Body of pancreas (tissue), 4 donors: ENCODE measurements at regions not wholly inside any gene's neighbourhood (a gene's known extent, or its start where the extent isn't known, plus 50 kb on each side); places are given as distances from the start of the nearest gene placed in this dataset.

Experiments used
- CTCF ChIP-seq, 7 experiments: fragments of 450-650 bp in 4 of 7; fragments of 200-600 bp in 3 of 7; sonication (generic) in 3 of 7; IDR thresholded peaks; one replicate each; pipeline ENCODE4 v1.5.1; 2016 to 2019; ENCODE audit warnings: antibody characterized with exemption in 7 of 7
- POLR2A ChIP-seq, 3 donors: fragments of 450-650 bp; IDR thresholded peaks; one replicate each; pipeline ENCODE4 v1.6.1; 2016; ENCODE audit warnings: antibody characterized with exemption in 3 of 3, mild to moderate bottlenecking in 2 of 3

GRCh38 chr20:7540018-7540417, 400.2 kb downstream of the HAO1 start:
- TF ChIP-seq CTCF (IDR thresholded peaks at IDR 0.05), result no peak
- TF ChIP-seq POLR2A (IDR thresholded peaks at IDR 0.05), result no peak
